Endothelial cell of umbilical vein (primary cell): ENCODE measurements at regions not wholly inside any gene's neighbourhood (a gene's known extent, or its start where the extent isn't known, plus 50 kb on each side); places are given as distances from the start of the nearest gene placed in this dataset.

Experiments
- BruUV-seq: library from RNA; stranded (reverse); fragments of 400-500 nt; replicated peaks from 2 replicates; lab custom pipeline; 2021; lab: Mats Ljungman, UMichigan
- CTCF ChIA-PET: fragments of 300-600, 350-600 bp; sonication (Branson Sonifier 250); formaldehyde crosslinking; loops from one replicate; lab custom pipeline; 2021; ENCODE audit warnings: antibody characterized with exemption, inconsistent platforms; lab: Charles Lee
- POLR2A ChIA-PET: fragments of 300-600, 350-600 bp; sonication (Branson Sonifier 250); formaldehyde crosslinking; loops from one replicate; lab custom pipeline; 2021; ENCODE audit warnings: antibody characterized with exemption, inconsistent platforms; lab: Charles Lee
- DNase-seq: peaks from one replicate; pipeline ENCODE4 v3.0.0-alpha.2; 2011; ENCODE audit warnings: low read depth, low spot score
- FAIRE-seq: peaks from 2 replicates; lab custom pipeline; 2011; peaks lifted over from hg19 to GRCh38; lab: Jason Lieb, UNC
- H2AFZ ChIP-seq: 2 replicates; pipeline ENCODE4 v1.6.0; 2012; ENCODE audit warnings: low read depth, low read length, control low read depth, inconsistent platforms
- H3K27ac ChIP-seq: 2 replicates; pipeline ENCODE4 v1.5.1; 2011; ENCODE audit warnings: low read depth, mild to moderate bottlenecking, control low read depth, low read length, moderate library complexity; ENCODE audit not compliant: insufficient read depth
- H3K27me3 ChIP-seq, 2 experiments: 2 replicates each; pipeline versions ENCODE4 v1.6.0 to v1.6.1; 2011; ENCODE audit warnings: low read length in 2 of 2, mixed read lengths in 1 of 2; ENCODE audit not compliant: control insufficient read depth in 2 of 2, insufficient read depth in 2 of 2
- H3K36me3 ChIP-seq, 2 experiments: 2 replicates in 1 of 2; 3 replicates in 1 of 2; pipeline ENCODE4 v1.5.1; 2011; ENCODE audit warnings: low read length in 2 of 2, mild to moderate bottlenecking in 1 of 2, moderate library complexity in 1 of 2; ENCODE audit not compliant: control insufficient read depth in 2 of 2, insufficient read depth in 2 of 2; ENCODE audit errors: extremely low read depth in 1 of 2
- H3K4me1 ChIP-seq: 3 replicates; pipeline ENCODE4 v1.5.1; 2011; ENCODE audit warnings: mild to moderate bottlenecking, low read length; ENCODE audit not compliant: control insufficient read depth, insufficient read depth; ENCODE audit errors: extremely low read depth
- H3K4me2 ChIP-seq: 2 replicates; pipeline ENCODE4 v1.6.1; 2011; ENCODE audit warnings: low read length, control low read depth, mixed read lengths; ENCODE audit not compliant: insufficient read depth
- H3K4me3 ChIP-seq, 3 experiments: fragments of 200-600 bp in 1 of 3; sonication (generic), shearing (Covaris generic) in 1 of 3; replicated peaks in 1 of 3; 2 replicates each; pipeline ENCODE4 v1.5.1; 2011 to 2016; ENCODE audit warnings: control low read depth in 3 of 3, low read length in 3 of 3, mild to moderate bottlenecking in 2 of 3, inconsistent platforms in 1 of 3, low read depth in 1 of 3, moderate library complexity in 1 of 3; ENCODE audit not compliant: insufficient read depth in 1 of 3
- H3K79me2 ChIP-seq: 2 replicates; pipeline ENCODE4 v1.6.0; 2012; ENCODE audit warnings: low read length, inconsistent platforms; ENCODE audit not compliant: control insufficient read depth, insufficient read depth
- H3K9ac ChIP-seq: replicated peaks from 2 replicates; pipeline ENCODE3; 2011; ENCODE audit warnings: low read length, control low read depth; ENCODE audit not compliant: insufficient read depth; ENCODE audit errors: extremely low read depth
- H3K9me1 ChIP-seq: replicated peaks from 3 replicates; pipeline ENCODE4 v1.6.0; 2011; ENCODE audit warnings: mild to moderate bottlenecking, low read length; ENCODE audit not compliant: control insufficient read depth, insufficient read depth; ENCODE audit errors: extremely low read depth
- H3K9me3 ChIP-seq: replicated peaks from 2 replicates; pipeline ENCODE4 v1.5.1; 2012; ENCODE audit warnings: low read length, inconsistent platforms; ENCODE audit not compliant: control insufficient read depth, insufficient read depth
- H4K20me1 ChIP-seq: replicated peaks from 2 replicates; pipeline ENCODE3; 2011; ENCODE audit warnings: mild to moderate bottlenecking, low read length; ENCODE audit not compliant: control insufficient read depth, insufficient read depth; ENCODE audit errors: extremely low read depth
- CTCF ChIP-seq, 2 donors: IDR thresholded peaks; 1 replicate in 1 of 2; 2 replicates in 1 of 2; pipeline ENCODE4 v1.5.1; 2011; ENCODE audit warnings: low read length in 2 of 2, mild to moderate bottlenecking in 2 of 2, moderate library complexity in 2 of 2, control low read depth in 1 of 2, inconsistent platforms in 1 of 2, low read depth in 1 of 2; ENCODE audit not compliant: insufficient read depth in 1 of 2; ENCODE audit errors: extremely low read depth in 1 of 2
- EZH2 ChIP-seq: IDR thresholded peaks from 2 replicates; pipeline ENCODE4 v1.6.1; 2012; ENCODE audit warnings: borderline replicate concordance, low read depth, mild to moderate bottlenecking, moderate library complexity, low read length, inconsistent platforms; ENCODE audit not compliant: severe bottlenecking
- FOS ChIP-seq: IDR thresholded peaks from 2 replicates; pipeline ENCODE4 v1.6.1; 2011; ENCODE audit warnings: mild to moderate bottlenecking, low read length, moderate library complexity, borderline replicate concordance; ENCODE audit not compliant: insufficient read depth
- GATA2 ChIP-seq: IDR thresholded peaks from 2 replicates; pipeline ENCODE4 v1.7.0; 2011; ENCODE audit warnings: low read depth, mild to moderate bottlenecking, moderate library complexity, mixed read lengths, low read length; ENCODE audit not compliant: insufficient read length, insufficient read depth
- JUN ChIP-seq: IDR thresholded peaks from 2 replicates; pipeline ENCODE4 v1.6.1; 2011; ENCODE audit warnings: borderline replicate concordance, low read depth; ENCODE audit not compliant: insufficient read length, insufficient read depth
- MAX ChIP-seq: IDR thresholded peaks from 2 replicates; pipeline ENCODE4 v1.6.1; 2011; ENCODE audit not compliant: insufficient read depth, insufficient read length
- MYC ChIP-seq: IDR thresholded peaks from one replicate; pipeline ENCODE4 v1.6.1; 2011; ENCODE audit warnings: mild to moderate bottlenecking, low read depth, low read length
- POLR2A ChIP-seq: IDR thresholded peaks from 2 replicates; pipeline ENCODE4 v1.6.1; 2012; ENCODE audit warnings: low read depth, mild to moderate bottlenecking, control low read depth, low read length
- POLR2AphosphoS5 ChIP-seq: IDR thresholded peaks from 2 replicates; pipeline ENCODE4 v1.6.1; 2012; ENCODE audit warnings: low read depth, mild to moderate bottlenecking, control low read depth, low read length, moderate library complexity; ENCODE audit not compliant: insufficient read depth
- dilution Hi-C: fragments of 300-500 bp; cut with MboI; formaldehyde crosslinking; loops from one replicate; pipeline ENCODE4 v1.15.0; 2019; ENCODE audit warnings: low sequenced_read_pairs; ENCODE audit not compliant: extremely low pct_ligation_motif_present
- intact Hi-C: fragments of 100-400 bp; cut with micrococcal nuclease; formaldehyde crosslinking; loops from one replicate; pipeline ENCODE4 v1.10.0; 2022

DNA sequence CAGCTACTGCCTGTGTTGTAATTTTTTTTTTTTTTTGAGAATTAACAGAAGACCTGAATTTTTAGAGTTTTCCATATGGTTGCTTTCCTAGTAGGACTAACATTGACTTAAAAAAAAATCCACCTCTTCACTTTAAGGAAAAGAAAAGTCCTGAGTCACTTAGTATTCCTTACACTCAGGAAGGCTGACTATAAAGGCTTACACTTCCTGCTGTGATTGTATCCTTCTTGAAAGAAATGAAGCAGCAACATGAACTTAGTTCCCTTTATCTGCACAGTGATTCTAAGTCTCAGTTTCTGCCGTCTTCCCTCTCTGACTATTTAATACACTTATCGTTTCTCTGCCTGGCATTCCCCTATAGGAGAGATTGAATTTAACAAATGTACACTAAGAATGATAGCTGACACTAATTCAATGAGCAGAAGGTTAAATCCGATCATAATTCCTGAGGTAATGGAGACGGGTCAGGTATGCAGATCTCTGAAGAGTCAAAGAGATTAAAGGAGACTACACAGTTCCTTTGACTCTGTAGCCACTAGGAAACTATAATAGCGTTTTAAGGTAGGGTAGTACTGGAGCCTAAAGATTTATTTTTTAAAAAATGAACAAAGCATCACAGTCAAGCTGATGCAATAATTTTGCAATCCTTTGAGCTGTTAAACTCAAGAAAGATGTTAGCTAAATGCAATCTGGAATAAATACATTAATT is 185.1 kb upstream of the ELAVL2 start:
- ChIA-PET POLR2A (no interaction called here), CTCF (no interaction called here)
- FAIRE-seq, result no peak
- H3K27me3 ChIP-seq, result no peaks in the 10 kb centered on the region
- intact Hi-C loops, result no loop called here
- TF ChIP-seq FOS, result no peak
- TF ChIP-seq GATA2, result no peak
- no peak for TF ChIP-seq POLR2A
- TF ChIP-seq JUN, result no peak
- no peak for TF ChIP-seq CTCF (IDR thresholded peaks at IDR 0.05; ENCODE audit: extremely low read depth in 1 of 2, insufficient read depth in 1 of 2, low read depth in 1 of 2, low read length in 2 of 2)
- TF ChIP-seq EZH2, result no peak
- no peak for TF ChIP-seq POLR2AphosphoS5
- no peak for TF ChIP-seq MAX
- no peak for TF ChIP-seq MYC
- no peak overlapping the region for H3K9ac ChIP-seq
- H4K20me1 ChIP-seq, result no peaks in the 10 kb centered on the region
- BruUV-seq, result no TSS peak
- no peak overlapping the region for H2AFZ ChIP-seq
- H3K9me1 ChIP-seq, result no peaks in the 10 kb centered on the region
- H3K9me3 ChIP-seq, result no peaks in the 10 kb centered on the region
- H3K4me2 ChIP-seq, result no peak overlapping the region
- no peaks in the 10 kb centered on the region for H3K36me3 ChIP-seq
- dilution Hi-C loops, result no loop called here
- H3K4me3 ChIP-seq, result no peak overlapping the region
- no peak for DNase-seq
- no peak overlapping the region for H3K27ac ChIP-seq
- H3K4me1 ChIP-seq, result no peaks in the 10 kb centered on the region
- H3K79me2 ChIP-seq, result no peaks in the 10 kb centered on the region
